A549 (cell line): ENCODE measurements at regions not wholly inside any gene's neighbourhood (a gene's known extent, or its start where the extent isn't known, plus 50 kb on each side); places are given as distances from the start of the nearest gene placed in this dataset.

Experiments
- ATAC-seq, 2 experiments: fragments of 200-7000 bp in 1 of 2; fragments of >200 bp in 1 of 2; cut with Nextera tagmentation in 1 of 2; cut with Tn5 transposase in 1 of 2; 3 replicates each; pipeline versions ENCODE4 v1.8.0 to v1.9.1; 2018 to 2020; ENCODE audit warnings: mild to moderate bottlenecking in 1 of 2, moderate library complexity in 1 of 2
- CTCF ChIA-PET: fragments of 300-600 bp; sonication (Branson Sonifier 250); formaldehyde crosslinking; extraction: SDS; loops from one replicate; lab custom pipeline; 2021; ENCODE audit warnings: antibody characterized with exemption, inconsistent platforms; lab: Yijun Ruan, JAX
- POLR2A ChIA-PET: fragments of 350-600 bp; formaldehyde crosslinking; extraction: SDS; loops from one replicate; lab custom pipeline; 2021; ENCODE audit warnings: antibody characterized with exemption, inconsistent platforms; lab: Yijun Ruan, JAX
- DNase-seq, 2 experiments: peaks; one replicate each; pipeline versions ENCODE4 v3.0.0 to v3.0.0-alpha.2; 2011 to 2016; ENCODE audit warnings: low read depth in 1 of 2, low spot score in 1 of 2
- FAIRE-seq: peaks from 2 replicates; lab custom pipeline; 2011; peaks lifted over from hg19 to GRCh38; lab: Jason Lieb, UNC
- H3K27ac ChIP-seq, 2 experiments: fragments of >200 bp; sonication (Bioruptor Twin); formaldehyde crosslinking; 3 replicates each; pipeline ENCODE4 v1.5.1; 2016 to 2017
- H3K4me1 ChIP-seq: fragments of >200 bp; sonication (Bioruptor Twin); formaldehyde crosslinking; 3 replicates; pipeline ENCODE4 v1.6.1; 2016
- H3K4me2 ChIP-seq: fragments of >200 bp; sonication (Bioruptor Twin); formaldehyde crosslinking; 3 replicates; pipeline ENCODE4 v1.6.1; 2016
- H3K4me3 ChIP-seq: fragments of >200 bp; sonication (Bioruptor Twin); formaldehyde crosslinking; 3 replicates; pipeline ENCODE4 v1.5.1; 2016
- H3K9me3 ChIP-seq: fragments of >200 bp; sonication (Bioruptor Twin); formaldehyde crosslinking; 3 replicates; pipeline ENCODE4 v1.6.1; 2016
- BHLHE40 ChIP-seq: IDR thresholded peaks from 2 replicates; pipeline ENCODE4 v1.6.1; 2012; ENCODE audit warnings: low read depth, low read length, inconsistent platforms
- CBX8 ChIP-seq: fragments of 200-600 bp; sonication (generic); IDR thresholded peaks from 2 replicates; pipeline ENCODE4 v1.6.1; 2016
- CEBPB ChIP-seq, 2 experiments: fragments of >200 bp in 1 of 2; sonication (Bioruptor Twin) in 1 of 2; formaldehyde crosslinking in 1 of 2; IDR thresholded peaks; 2 replicates each; pipeline ENCODE4 v1.6.1; 2012 to 2016
- CHD4 ChIP-seq: fragments of 200-600 bp; sonication (generic); IDR thresholded peaks from 2 replicates; pipeline ENCODE4 v1.6.1; 2016; ENCODE audit warnings: antibody characterized with exemption, mild to moderate bottlenecking, borderline replicate concordance
- EHMT2 ChIP-seq: fragments of 200-600 bp; sonication (generic); IDR thresholded peaks from 2 replicates; pipeline ENCODE4 v1.6.1; 2016; ENCODE audit warnings: antibody characterized with exemption, low read depth, mild to moderate bottlenecking, moderate library complexity
- EP300 ChIP-seq, 2 experiments: fragments of >200 bp; sonication (Bioruptor Twin); formaldehyde crosslinking; IDR thresholded peaks; 2 replicates in 1 of 2; 3 replicates in 1 of 2; pipeline ENCODE4 v1.6.1; 2016 to 2017
- FOSL2 ChIP-seq, 2 experiments: fragments of 450-650 bp in 1 of 2; fragments of >200 bp in 1 of 2; sonication (Bioruptor Twin) in 1 of 2; formaldehyde crosslinking; IDR thresholded peaks; 2 replicates each; pipeline versions ENCODE4 v1.5.0 to v1.6.1; 2016 to 2020; ENCODE audit warnings: mild to moderate bottlenecking in 1 of 2, moderate library complexity in 1 of 2
- HDAC2 ChIP-seq: fragments of 200-600 bp; sonication (generic); IDR thresholded peaks from 2 replicates; pipeline ENCODE4 v1.6.1; 2016
- HEYL ChIP-seq: fragments of 250-450 bp; sonication (Bioruptor Pico); IDR thresholded peaks from 2 replicates; pipeline ENCODE4 v1.8.0; 2021; ENCODE audit warnings: mild to moderate bottlenecking, moderate library complexity
- HOXB5 ChIP-seq: fragments of 250-450 bp; sonication (Bioruptor Pico); IDR thresholded peaks from 2 replicates; pipeline ENCODE4 v1.5.0; 2020; ENCODE audit warnings: mild to moderate bottlenecking, moderate library complexity
- JUN ChIP-seq, 2 experiments: fragments of >200 bp; sonication (Bioruptor Twin); formaldehyde crosslinking; IDR thresholded peaks; 2 replicates in 1 of 2; 3 replicates in 1 of 2; pipeline ENCODE4 v1.6.1; 2016 to 2017
- JUNB ChIP-seq: fragments of >200 bp; sonication (Bioruptor Twin); formaldehyde crosslinking; IDR thresholded peaks from 2 replicates; pipeline ENCODE4 v1.6.1; 2016
- KDM5A ChIP-seq: fragments of 200-600 bp; sonication (generic); IDR thresholded peaks from 2 replicates; pipeline ENCODE4 v1.6.1; 2016; ENCODE audit warnings: antibody characterized with exemption, mild to moderate bottlenecking
- MAFK ChIP-seq: fragments of 450-650 bp; IDR thresholded peaks from 2 replicates; pipeline ENCODE4 v1.6.1; 2014; ENCODE audit not compliant: partially characterized antibody
- MAZ ChIP-seq: fragments of 150-350 bp; IDR thresholded peaks from 2 replicates; pipeline ENCODE4 v1.6.1; 2014; ENCODE audit warnings: antibody characterized with exemption, low read depth, low read length, borderline replicate concordance
- MYC ChIP-seq: IDR thresholded peaks from 2 replicates; pipeline ENCODE4 v1.6.1; 2012; ENCODE audit warnings: mild to moderate bottlenecking, inconsistent platforms, low read length, improper control_type of control experiment, borderline replicate concordance
- NR3C1 ChIP-seq: fragments of >200 bp; sonication (Bioruptor Twin); formaldehyde crosslinking; IDR thresholded peaks from 3 replicates; pipeline ENCODE4 v1.6.1; 2017
- PHF8 ChIP-seq: fragments of 200-600 bp; sonication (generic); IDR thresholded peaks from 2 replicates; pipeline ENCODE4 v1.6.1; 2016; ENCODE audit warnings: low read depth, mild to moderate bottlenecking, antibody characterized with exemption, moderate library complexity, borderline replicate concordance
- POLR2AphosphoS2 ChIP-seq: conservative IDR thresholded peaks from 2 replicates; pipeline ENCODE4 v1.6.1; 2012; ENCODE audit warnings: low read length, improper control_type of control experiment, inconsistent platforms
- RARB ChIP-seq: fragments of 250-450 bp; sonication (Bioruptor Pico); IDR thresholded peaks from 2 replicates; pipeline ENCODE4 v1.8.0; 2021; ENCODE audit warnings: mild to moderate bottlenecking, moderate library complexity
- SMC3 ChIP-seq: fragments of >200 bp; sonication (Bioruptor Twin); formaldehyde crosslinking; IDR thresholded peaks from 3 replicates; pipeline ENCODE4 v1.6.1; 2018; ENCODE audit warnings: inconsistent platforms
- SREBF2 ChIP-seq: fragments of 450-650 bp; IDR thresholded peaks from 2 replicates; pipeline ENCODE4 v1.6.1; 2014; ENCODE audit warnings: mild to moderate bottlenecking, moderate library complexity
- TFCP2L1 ChIP-seq: fragments of 250-450 bp; sonication (Bioruptor Pico); IDR thresholded peaks from 2 replicates; pipeline ENCODE4 v1.5.0; 2021; ENCODE audit warnings: mild to moderate bottlenecking
- TP53 ChIP-seq: fragments of 250-450 bp; sonication (Bioruptor Pico); IDR thresholded peaks from 2 replicates; pipeline ENCODE4 v1.5.0; 2021; ENCODE audit warnings: mild to moderate bottlenecking, moderate library complexity
- ZC3H11A ChIP-seq: fragments of 450-650 bp; IDR thresholded peaks from 2 replicates; pipeline ENCODE4 v1.6.1; 2014; ENCODE audit warnings: antibody characterized with exemption, mild to moderate bottlenecking
- ZFP36 ChIP-seq: fragments of 450-650 bp; IDR thresholded peaks from 2 replicates; pipeline ENCODE4 v1.6.1; 2014; ENCODE audit warnings: borderline replicate concordance; ENCODE audit not compliant: partially characterized antibody
- ZSCAN20 ChIP-seq: fragments of 250-450 bp; sonication (Bioruptor Pico); IDR thresholded peaks from 2 replicates; pipeline ENCODE4 v1.8.0; 2022; ENCODE audit warnings: mild to moderate bottlenecking, moderate library complexity
- WGBS: methylation state at CpG from one replicate; pipeline ENCODE4 v1.1.6; 2017; ENCODE audit errors: missing lambda C conversion rate; 5-methylcytosine and 5-hydroxymethylcytosine counted together
- TF ChIP-seq, protein P1 (sequence below): fragments of 450-650 bp; IDR thresholded peaks from 2 replicates; pipeline ENCODE4 v1.6.1; 2014; ENCODE audit warnings: antibody characterized with exemption
- TF ChIP-seq, protein P2 (sequence below): fragments of 250-450 bp; sonication (Bioruptor Pico); IDR thresholded peaks from 2 replicates; pipeline ENCODE4 v1.5.0; 2020; ENCODE audit warnings: low read depth, mild to moderate bottlenecking, moderate library complexity
- TF ChIP-seq, protein P3 (sequence below): fragments of 150-350 bp; IDR thresholded peaks from 2 replicates; pipeline ENCODE4 v1.6.1; 2014; ENCODE audit warnings: low read depth, mild to moderate bottlenecking, low read length
- TF ChIP-seq, protein P4 (sequence below): IDR thresholded peaks from 2 replicates; pipeline ENCODE4 v1.6.1; 2012; ENCODE audit warnings: low read depth, borderline replicate concordance

DNA sequence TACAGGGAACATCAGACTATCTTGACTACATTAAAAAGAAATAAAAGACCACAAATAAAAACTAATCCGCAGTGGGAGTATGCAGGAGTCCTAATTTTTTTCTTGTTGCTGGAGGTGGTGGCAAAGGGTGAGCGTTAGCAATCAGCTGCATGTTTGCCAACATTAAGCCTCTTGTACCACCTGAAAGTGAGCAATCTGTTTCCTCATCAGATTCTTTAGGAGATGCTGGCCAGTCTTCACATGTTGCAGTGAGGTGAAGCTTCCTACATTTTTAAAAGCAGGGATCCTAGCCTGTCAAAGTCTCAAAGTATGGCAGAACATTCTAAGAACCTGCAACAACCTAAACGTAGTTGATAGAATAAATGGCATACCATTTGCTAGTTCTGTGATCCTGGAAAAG, 162.2 kb upstream of the MEF2C start:
- ATAC-seq = no peak
- Histone ChIP-seq H3K9me3 (no peaks in the 10 kb centered on the region), H3K27ac (no peak overlapping the region), H3K4me1 (no peaks in the 10 kb centered on the region), H3K4me2 (no peak overlapping the region), H3K4me3 (no peak overlapping the region)
- DNase-seq = no peak
- no peak for TF ChIP-seq HDAC2
- TF ChIP-seq, protein P1, sequence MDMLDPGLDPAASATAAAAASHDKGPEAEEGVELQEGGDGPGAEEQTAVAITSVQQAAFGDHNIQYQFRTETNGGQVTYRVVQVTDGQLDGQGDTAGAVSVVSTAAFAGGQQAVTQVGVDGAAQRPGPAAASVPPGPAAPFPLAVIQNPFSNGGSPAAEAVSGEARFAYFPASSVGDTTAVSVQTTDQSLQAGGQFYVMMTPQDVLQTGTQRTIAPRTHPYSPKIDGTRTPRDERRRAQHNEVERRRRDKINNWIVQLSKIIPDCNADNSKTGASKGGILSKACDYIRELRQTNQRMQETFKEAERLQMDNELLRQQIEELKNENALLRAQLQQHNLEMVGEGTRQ = no peak
- no peak for TF ChIP-seq EHMT2
- no peak for FAIRE-seq
- CTCF ChIA-PET = no interaction called here
- POLR2A ChIA-PET = no interaction called here
- 11% methylated on average over 3 of the region's 3 CpGs for WGBS

DNA sequence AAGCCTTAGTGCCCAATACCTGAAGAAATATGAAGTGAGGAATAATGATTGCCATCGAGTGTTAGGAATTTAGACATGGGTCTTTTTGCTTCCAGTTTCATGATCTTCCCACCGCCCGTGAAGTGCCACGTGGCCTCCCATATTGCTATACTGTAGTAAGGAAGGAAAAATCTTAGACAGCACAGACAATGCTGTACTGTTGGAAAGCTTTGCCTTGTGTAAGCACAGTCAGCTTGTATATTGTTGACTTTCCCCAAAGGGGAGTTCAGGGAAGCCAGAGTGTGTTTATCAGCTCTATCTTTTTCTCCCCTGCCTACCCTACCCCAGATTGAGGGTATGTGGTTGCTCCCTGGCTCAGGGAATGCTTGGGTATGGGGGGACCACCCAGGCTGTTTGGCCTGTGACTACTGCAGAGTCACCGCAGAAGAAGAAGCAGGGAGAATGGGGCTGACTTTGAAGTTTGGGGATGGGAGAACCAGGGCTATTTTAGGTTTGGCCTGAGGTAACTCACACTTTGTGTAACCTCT, 161.8 kb upstream of the MEF2C start:
- no peak for FAIRE-seq
- Histone ChIP-seq H3K27ac (no peak overlapping the region), H3K4me1 (no peaks in the 10 kb centered on the region), H3K4me2 (no peak overlapping the region), H3K9me3 (no peaks in the 10 kb centered on the region), H3K4me3 (no peak overlapping the region)
- no peak for TF ChIP-seq JUN (IDR thresholded peaks at IDR 0.05)
- TF ChIP-seq FOSL2 (IDR thresholded peaks at IDR 0.05) = no peak
- no peak for TF ChIP-seq FOSL2 (CRISPR knock-in tag; IDR thresholded peaks at IDR 0.05)
- no peak for TF ChIP-seq ZSCAN20
- TF ChIP-seq MAZ = no peak
- no peak for TF ChIP-seq POLR2AphosphoS2
- TF ChIP-seq PHF8 = no peak
- TF ChIP-seq ZFP36 = no peak
- TF ChIP-seq SMC3 = no peak
- no peak for TF ChIP-seq CHD4
- no peak for TF ChIP-seq EP300 (IDR thresholded peaks at IDR 0.05)
- TF ChIP-seq EHMT2 = no peak
- TF ChIP-seq, protein P2, sequence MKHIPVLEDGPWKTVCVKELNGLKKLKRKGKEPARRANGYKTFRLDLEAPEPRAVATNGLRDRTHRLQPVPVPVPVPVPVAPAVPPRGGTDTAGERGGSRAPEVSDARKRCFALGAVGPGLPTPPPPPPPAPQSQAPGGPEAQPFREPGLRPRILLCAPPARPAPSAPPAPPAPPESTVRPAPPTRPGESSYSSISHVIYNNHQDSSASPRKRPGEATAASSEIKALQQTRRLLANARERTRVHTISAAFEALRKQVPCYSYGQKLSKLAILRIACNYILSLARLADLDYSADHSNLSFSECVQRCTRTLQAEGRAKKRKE (CRISPR knock-in tag) = no peak
- TF ChIP-seq MYC = no peak
- no peak for TF ChIP-seq HEYL
- TF ChIP-seq HOXB5 (CRISPR knock-in tag) = no peak
- no peak for TF ChIP-seq RARB (CRISPR knock-in tag)
- TF ChIP-seq BHLHE40 = no peak
- no peak for TF ChIP-seq TP53 (CRISPR knock-in tag)
- no peak for TF ChIP-seq JUNB
- TF ChIP-seq TFCP2L1 (CRISPR knock-in tag) = no peak
- POLR2A ChIA-PET = no interaction called here
- DNase-seq = no peak
- ATAC-seq = no peak
- 39% methylated on average over 5 of the region's 5 CpGs for WGBS
- CTCF ChIA-PET = no interaction called here

DNA sequence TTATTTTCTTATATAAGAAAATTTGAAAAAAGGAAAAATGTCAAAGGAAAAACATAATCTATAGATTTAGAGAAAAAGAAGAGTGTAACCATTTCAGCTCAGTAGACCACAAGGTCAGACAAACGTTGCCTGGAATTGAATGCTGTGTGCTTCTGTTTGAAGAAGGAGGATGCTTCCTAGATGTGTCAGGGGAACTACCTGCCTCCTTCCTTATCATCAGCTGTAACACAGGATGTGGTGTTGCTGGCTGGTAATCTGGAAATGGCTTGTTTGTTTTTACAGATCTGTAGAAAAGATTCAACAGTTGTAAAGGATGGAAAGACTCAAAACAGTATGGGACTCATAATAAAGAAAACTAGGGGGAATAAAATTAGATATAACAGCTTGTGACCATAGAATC, 160.7 kb upstream of the MEF2C start:
- H3K4me3 ChIP-seq = no peak overlapping the region
- WGBS = 0% methylated on average over 1 of the region's 1 CpG
- DNase-seq = no peak
- no peak overlapping the region for H3K27ac ChIP-seq
- FAIRE-seq = no peak
- ChIA-PET CTCF (no interaction called here), POLR2A (no interaction called here)
- H3K4me2 ChIP-seq = no peak overlapping the region
- H3K4me1 ChIP-seq = no peaks in the 10 kb centered on the region
- H3K9me3 ChIP-seq = no peaks in the 10 kb centered on the region
- no peak for ATAC-seq
- TF ChIP-seq, protein P3, sequence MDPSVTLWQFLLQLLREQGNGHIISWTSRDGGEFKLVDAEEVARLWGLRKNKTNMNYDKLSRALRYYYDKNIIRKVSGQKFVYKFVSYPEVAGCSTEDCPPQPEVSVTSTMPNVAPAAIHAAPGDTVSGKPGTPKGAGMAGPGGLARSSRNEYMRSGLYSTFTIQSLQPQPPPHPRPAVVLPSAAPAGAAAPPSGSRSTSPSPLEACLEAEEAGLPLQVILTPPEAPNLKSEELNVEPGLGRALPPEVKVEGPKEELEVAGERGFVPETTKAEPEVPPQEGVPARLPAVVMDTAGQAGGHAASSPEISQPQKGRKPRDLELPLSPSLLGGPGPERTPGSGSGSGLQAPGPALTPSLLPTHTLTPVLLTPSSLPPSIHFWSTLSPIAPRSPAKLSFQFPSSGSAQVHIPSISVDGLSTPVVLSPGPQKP = no peak
- no peak for TF ChIP-seq KDM5A
- TF ChIP-seq NR3C1 = no peak
- no peak for TF ChIP-seq MAFK
- TF ChIP-seq, protein P1 = no peak
- TF ChIP-seq, protein P4, sequence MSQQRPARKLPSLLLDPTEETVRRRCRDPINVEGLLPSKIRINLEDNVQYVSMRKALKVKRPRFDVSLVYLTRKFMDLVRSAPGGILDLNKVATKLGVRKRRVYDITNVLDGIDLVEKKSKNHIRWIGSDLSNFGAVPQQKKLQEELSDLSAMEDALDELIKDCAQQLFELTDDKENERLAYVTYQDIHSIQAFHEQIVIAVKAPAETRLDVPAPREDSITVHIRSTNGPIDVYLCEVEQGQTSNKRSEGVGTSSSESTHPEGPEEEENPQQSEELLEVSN = no peak
- no peak for TF ChIP-seq CHD4
- TF ChIP-seq ZC3H11A = no peak
- no peak for TF ChIP-seq CBX8
- TF ChIP-seq HOXB5 (CRISPR knock-in tag) = no peak
- TF ChIP-seq JUN (IDR thresholded peaks at IDR 0.05) = no peak
- no peak for TF ChIP-seq CEBPB (IDR thresholded peaks at IDR 0.05)
- no peak for TF ChIP-seq ZFP36
- TF ChIP-seq SREBF2 = no peak
